GM12878 (cell line): ENCODE measurements at regions not wholly inside any gene's neighbourhood (a gene's known extent, or its start where the extent isn't known, plus 50 kb on each side); places are given as distances from the start of the nearest gene placed in this dataset.
A peak's percentile ranks its signal among the peaks of the same experiment; 100 is the strongest.

Source experiments
- ATAC-seq: fragments of 200-7000 bp; cut with Tn5 transposase; 3 replicates; pipeline ENCODE4 v1.9.1; 2020; ENCODE audit warnings: mild to moderate bottlenecking, moderate library complexity
- BruUV-seq: library from RNA; stranded (reverse); fragments of 400-500 nt; replicated peaks from 2 replicates; lab custom pipeline; 2021; lab: Mats Ljungman, UMichigan
- CTCF ChIA-PET: fragments of 300-600 bp; sonication (Branson Sonifier 250); formaldehyde crosslinking; extraction: SDS; loops from one replicate; lab custom pipeline; 2021; ENCODE audit warnings: inconsistent platforms; lab: Yijun Ruan, JAX
- POLR2A ChIA-PET: fragments of 350-600 bp; formaldehyde crosslinking; extraction: SDS; loops from one replicate; lab custom pipeline; 2021; ENCODE audit warnings: inconsistent platforms; lab: Charles Lee
- RAD21 ChIA-PET: fragments of 300-600 bp; sonication (Branson Sonifier 250); formaldehyde crosslinking; loops from one replicate; lab custom pipeline; 2023; ENCODE audit warnings: antibody characterized with exemption; ENCODE audit not compliant: unreplicated experiment; lab: Charles Lee
- SMC1A ChIA-PET: fragments of 300-600 bp; sonication (Branson Sonifier 250); formaldehyde crosslinking; loops from one replicate; lab custom pipeline; 2023; ENCODE audit not compliant: unreplicated experiment, uncharacterized antibody; lab: Charles Lee
- DNase-seq: peaks from one replicate; pipeline ENCODE4 v3.0.0-alpha.2; 2011; ENCODE audit warnings: low read depth, low spot score
- FAIRE-seq: peaks from 3 replicates; lab custom pipeline; 2011; peaks lifted over from hg19 to GRCh38; lab: Jason Lieb, UNC
- H2AFZ ChIP-seq: 2 replicates; pipeline ENCODE4 v1.6.0; 2011; ENCODE audit warnings: low read depth, low read length, control low read depth; ENCODE audit not compliant: control insufficient read depth
- H3K27ac ChIP-seq: 2 replicates; pipeline ENCODE4 v1.5.1; 2011; ENCODE audit warnings: control low read depth; ENCODE audit not compliant: control insufficient read depth, insufficient read depth
- H3K27me3 ChIP-seq, 2 experiments: replicated peaks in 1 of 2; 2 replicates each; pipeline versions ENCODE4 v1.6.0 to v1.6.1; 2011; ENCODE audit warnings: low read length in 1 of 2; ENCODE audit not compliant: control insufficient read depth in 2 of 2, insufficient read depth in 2 of 2
- H3K36me3 ChIP-seq, 2 experiments: 2 replicates each; pipeline ENCODE4 v1.5.1; 2011; ENCODE audit warnings: low read length in 1 of 2; ENCODE audit not compliant: control insufficient read depth in 2 of 2, insufficient read depth in 2 of 2
- H3K4me1 ChIP-seq: 2 replicates; pipeline ENCODE4 v1.6.1; 2011; ENCODE audit warnings: mild to moderate bottlenecking, low read length, moderate library complexity, mixed read lengths; ENCODE audit not compliant: control insufficient read depth, insufficient read depth
- H3K4me2 ChIP-seq: 2 replicates; pipeline ENCODE4 v1.6.0; 2011; ENCODE audit warnings: control low read depth; ENCODE audit not compliant: control insufficient read depth, insufficient read depth
- H3K4me3 ChIP-seq: fragments of 200-600 bp; sonication (generic); 2 replicates; pipeline ENCODE4 v1.5.1; 2016
- H3K79me2 ChIP-seq: 2 replicates; pipeline ENCODE4 v1.6.0; 2011; ENCODE audit warnings: low read length; ENCODE audit not compliant: control insufficient read depth, insufficient read depth
- H3K9ac ChIP-seq: 2 replicates; pipeline ENCODE4 v1.8.0; 2011; ENCODE audit warnings: low read length, control low read depth, mixed read lengths; ENCODE audit not compliant: control insufficient read depth, insufficient read depth
- H3K9me3 ChIP-seq: replicated peaks from 3 replicates; pipeline ENCODE4 v1.5.1; 2011; ENCODE audit warnings: mild to moderate bottlenecking, low read length; ENCODE audit not compliant: control insufficient read depth, insufficient read depth
- H4K20me1 ChIP-seq: 2 replicates; pipeline ENCODE4 v1.6.0; 2011; ENCODE audit not compliant: control insufficient read depth, insufficient read depth
- ATF3 ChIP-seq: IDR thresholded peaks from 2 replicates; pipeline ENCODE4 v1.6.1; 2011; ENCODE audit warnings: low read depth, mild to moderate bottlenecking, low read length, moderate library complexity, borderline replicate concordance; ENCODE audit errors: extremely low read depth
- CHD1 ChIP-seq: IDR thresholded peaks from 2 replicates; pipeline ENCODE4 v1.6.1; 2012; ENCODE audit warnings: low read depth, low read length, improper control_type of control experiment
- EGR1 ChIP-seq, 2 experiments: IDR thresholded peaks; 1 replicate in 1 of 2; 2 replicates in 1 of 2; pipeline ENCODE4 v1.6.1; 2011 to 2012; ENCODE audit warnings: low read depth in 2 of 2, low read length in 2 of 2, borderline replicate concordance in 1 of 2, mild to moderate bottlenecking in 1 of 2, moderate library complexity in 1 of 2
- IKZF2 ChIP-seq, 2 experiments: fragments of 450-650 bp; IDR thresholded peaks; 2 replicates each; pipeline ENCODE4 v1.6.1; 2017; ENCODE audit warnings: mild to moderate bottlenecking in 2 of 2, moderate library complexity in 2 of 2
- MYB ChIP-seq: fragments of 150-350 bp; IDR thresholded peaks from 2 replicates; pipeline ENCODE4 v1.6.1; 2014; ENCODE audit warnings: mild to moderate bottlenecking, low read depth, low read length, borderline replicate concordance
- NFIC ChIP-seq: IDR thresholded peaks from 2 replicates; pipeline ENCODE4 v1.6.1; 2012; ENCODE audit warnings: low read depth, mild to moderate bottlenecking, inconsistent platforms, low read length, moderate library complexity
- NFYA ChIP-seq: IDR thresholded peaks from 2 replicates; pipeline ENCODE4 v1.6.1; 2011; ENCODE audit warnings: low read depth, mild to moderate bottlenecking, low read length, improper control_type of control experiment, borderline replicate concordance
- NR2C1 ChIP-seq: fragments of 450-650 bp; IDR thresholded peaks from 2 replicates; pipeline ENCODE4 v1.6.1; 2017; ENCODE audit warnings: antibody characterized with exemption, mild to moderate bottlenecking, moderate library complexity
- RAD21 ChIP-seq: IDR thresholded peaks from 2 replicates; pipeline ENCODE4 v1.6.1; 2011; ENCODE audit warnings: mild to moderate bottlenecking, low read depth, low read length, moderate library complexity; ENCODE audit not compliant: insufficient read depth
- RAD51 ChIP-seq: fragments of 450-650 bp; IDR thresholded peaks from 2 replicates; pipeline ENCODE4 v1.6.1; 2016; ENCODE audit warnings: moderate library complexity, mild to moderate bottlenecking, inconsistent platforms
- RBBP5 ChIP-seq: fragments of 200-600 bp; sonication (generic); conservative IDR thresholded peaks from 2 replicates; pipeline ENCODE4 v1.6.1; 2016
- ZBTB11 ChIP-seq: fragments of 450-650 bp; formaldehyde crosslinking; IDR thresholded peaks from 2 replicates; pipeline ENCODE4 v1.5.0; 2022; ENCODE audit warnings: mild to moderate bottlenecking, missing genetic modification characterization
- ZBTB4 ChIP-seq: fragments of 450-650 bp; formaldehyde crosslinking; IDR thresholded peaks from 2 replicates; pipeline ENCODE4 v1.4.0; 2022; ENCODE audit warnings: mild to moderate bottlenecking, moderate library complexity
- ZNF207 ChIP-seq: fragments of 450-650 bp; IDR thresholded peaks from 2 replicates; pipeline ENCODE4 v1.6.1; 2014; ENCODE audit warnings: antibody characterized with exemption, mild to moderate bottlenecking, borderline replicate concordance
- ZNF24 ChIP-seq: fragments of 450-650 bp; IDR thresholded peaks from 2 replicates; pipeline ENCODE4 v1.6.1; 2017; ENCODE audit warnings: antibody characterized with exemption, mild to moderate bottlenecking
- WGBS: methylation state at CpG from one replicate; pipeline ENCODE4 v1.1.6; 2016; ENCODE audit warnings: low lambda C conversion rate; ENCODE audit not compliant: insufficient replicate concordance, insufficient coverage; ENCODE audit errors: missing lambda C conversion rate; 5-methylcytosine and 5-hydroxymethylcytosine counted together
- in situ Hi-C: fragments of 300-500 bp; cut with MboI; formaldehyde crosslinking; loops from 9 replicates; pipeline ENCODE4 v1.14.3; 2018; ENCODE audit warnings: mixed read lengths
- intact Hi-C: fragments of 100-400 bp; cut with micrococcal nuclease; formaldehyde crosslinking; loops from one replicate; pipeline ENCODE4 v1.14.2; 2022; ENCODE audit not compliant: unreplicated experiment

GRCh38 chr4:173929921-173930320 is 353.5 kb downstream of the FBXO8 start (continued):
- TF ChIP-seq NFYA, result no peak
- TF ChIP-seq, all 136 proteins: peak for 0

- ATAC-seq, result peak; percentile 45; the same call in 2 of the 3 replicates
- RAD21 ChIA-PET, result no interaction called here
- no peak overlapping the region for H3K4me2 ChIP-seq
- TF ChIP-seq RAD51 (no peak), ATF3 (no peak), CHD1 (no peak), NFIC (no peak), RAD21 (no peak), MYB (no peak), NR2C1 (no peak), RBBP5 (no peak), ZNF24 (no peak), ZBTB4 (no peak), EGR1 (IDR thresholded peaks at IDR 0.05; ENCODE audit: borderline replicate concordance in 1 of 2, low read depth in 2 of 2, low read length in 2 of 2) (no peak), ZBTB11 (CRISPR knock-in tag) (no peak), IKZF2 (IDR thresholded peaks at IDR 0.05) (no peak), ZNF207 (no peak)
- H3K79me2 ChIP-seq, result no peaks in the 10 kb centered on the region
- no peaks in the 10 kb centered on the region for H3K4me1 ChIP-seq
- H3K36me3 ChIP-seq, result no peaks in the 10 kb centered on the region
- no peaks in the 10 kb centered on the region for H3K27me3 ChIP-seq
- no peak for DNase-seq
- H3K9ac ChIP-seq, result no peak overlapping the region
- no peaks in the 10 kb centered on the region for H3K9me3 ChIP-seq
- no TSS peak for BruUV-seq
- H2AFZ ChIP-seq, result no peak overlapping the region
- no peak for FAIRE-seq
- intact Hi-C loops, result no loop called here
- in situ Hi-C loops, result no loop called here
- H3K27ac ChIP-seq, result no peak overlapping the region
- POLR2A ChIA-PET, result no interaction called here
- 0% methylated on average over 4 of the region's 4 CpGs for WGBS
- H4K20me1 ChIP-seq, result no peaks in the 10 kb centered on the region
- CTCF ChIA-PET, result no interaction called here
- SMC1A ChIA-PET, result interaction anchor here (1.1 kb wide), 1 partner anchor 17 kb away, joined by 3 read pairs; no protein-coding TSS in a partner anchor
- H3K4me3 ChIP-seq, result no peak overlapping the region
Measured at GRCh38 chr4:173924561-173924960, 358.9 kb downstream of the FBXO8 start.
